AG04450 (cell line): ENCODE measurements at regions not wholly inside any gene's neighbourhood (a gene's known extent, or its start where the extent isn't known, plus 50 kb on each side); places are given as distances from the start of the nearest gene placed in this dataset.

ENCODE experiments used
- CTCF ChIA-PET: fragments of 300-600, 350-600 bp; formaldehyde crosslinking; extraction: SDS; loops from one replicate; lab custom pipeline; 2022; ENCODE audit warnings: antibody characterized with exemption, inconsistent platforms; lab: Charles Lee
- POLR2A ChIA-PET: fragments of 350-600 bp; formaldehyde crosslinking; extraction: SDS; loops from one replicate; lab custom pipeline; 2021; ENCODE audit warnings: antibody characterized with exemption, inconsistent platforms; lab: Yijun Ruan, JAX
- DNase-seq: peaks from one replicate; pipeline ENCODE4 v3.0.0-alpha.2; 2011; ENCODE audit warnings: low read depth, low spot score
- H3K27ac ChIP-seq: one replicate; pipeline ENCODE4 v1.5.1; 2012; ENCODE audit warnings: low read depth, low read length, control low read depth
- H3K27me3 ChIP-seq: one replicate; pipeline ENCODE4 v1.6.0; 2012; ENCODE audit warnings: low read length; ENCODE audit not compliant: control insufficient read depth, insufficient read depth
- H3K4me3 ChIP-seq: 2 replicates; pipeline ENCODE4 v1.5.1; 2011; ENCODE audit warnings: mild to moderate bottlenecking, low read depth, low read length, control low read depth
- H3K9me3 ChIP-seq: 2 replicates; pipeline ENCODE4 v1.5.1; 2012; ENCODE audit warnings: low read length; ENCODE audit not compliant: control insufficient read depth, insufficient read depth
- CTCF ChIP-seq: IDR thresholded peaks from 2 replicates; pipeline ENCODE4 v1.5.1; 2011; ENCODE audit warnings: low read depth, low read length, control low read depth, inconsistent platforms

GRCh38 chr4:41399231-41399630, 138.7 kb upstream of the LIMCH1 start:
- H3K4me3 ChIP-seq: no peak overlapping the region
- H3K27ac ChIP-seq: no peak overlapping the region
- no peak for DNase-seq
- H3K9me3 ChIP-seq: no peaks in the 10 kb centered on the region
- no peak for TF ChIP-seq CTCF
- ChIA-PET CTCF (no interaction called here), POLR2A (no interaction called here)
- H3K27me3 ChIP-seq: no peaks in the 10 kb centered on the region

GRCh38 chr4:41400296-41400695, 137.7 kb upstream of the LIMCH1 start:
- no peak for TF ChIP-seq CTCF
- no peaks in the 10 kb centered on the region for H3K27me3 ChIP-seq
- H3K4me3 ChIP-seq: no peak overlapping the region
- POLR2A ChIA-PET: no interaction called here
- DNase-seq: no peak
- no peak overlapping the region for H3K27ac ChIP-seq
- H3K9me3 ChIP-seq: no peaks in the 10 kb centered on the region
- CTCF ChIA-PET: no interaction called here

GRCh38 chr4:41405464-41406112, 132.4 kb upstream of the LIMCH1 start:
- Histone ChIP-seq H3K27me3 (no peaks in the 10 kb centered on the region), H3K9me3 (no peaks in the 10 kb centered on the region), H3K27ac (no peak overlapping the region), H3K4me3 (no peak overlapping the region)
- CTCF ChIA-PET: interaction anchor here (0.6 kb wide), 1 partner anchor 471 kb away, joined by 3 read pairs; no protein-coding TSS in a partner anchor
- no peak for TF ChIP-seq CTCF
- DNase-seq: no peak
- POLR2A ChIA-PET: no interaction called here

- POLR2A ChIA-PET: no interaction called here
These were observed 131.8 kb upstream of the LIMCH1 start for GRCh38 chr4:41406113-41406516.

More at GRCh38 chr4:41406113-41406516, 131.8 kb upstream of the LIMCH1 start:
- H3K27me3 ChIP-seq: no peaks in the 10 kb centered on the region
- no peaks in the 10 kb centered on the region for H3K9me3 ChIP-seq
- TF ChIP-seq CTCF: no peak
- DNase-seq: no peak
- H3K27ac ChIP-seq: no peak overlapping the region
- no peak overlapping the region for H3K4me3 ChIP-seq
- CTCF ChIA-PET: interaction anchor here (0.6 kb wide), 1 partner anchor 471 kb away, joined by 3 read pairs; no protein-coding TSS in a partner anchor
